ENCODE measurements at regions not wholly inside any gene's neighbourhood (a gene's known extent, or its start where the extent isn't known, plus 50 kb on each side); places are given as distances from the start of the nearest gene placed in this dataset.

DNA sequence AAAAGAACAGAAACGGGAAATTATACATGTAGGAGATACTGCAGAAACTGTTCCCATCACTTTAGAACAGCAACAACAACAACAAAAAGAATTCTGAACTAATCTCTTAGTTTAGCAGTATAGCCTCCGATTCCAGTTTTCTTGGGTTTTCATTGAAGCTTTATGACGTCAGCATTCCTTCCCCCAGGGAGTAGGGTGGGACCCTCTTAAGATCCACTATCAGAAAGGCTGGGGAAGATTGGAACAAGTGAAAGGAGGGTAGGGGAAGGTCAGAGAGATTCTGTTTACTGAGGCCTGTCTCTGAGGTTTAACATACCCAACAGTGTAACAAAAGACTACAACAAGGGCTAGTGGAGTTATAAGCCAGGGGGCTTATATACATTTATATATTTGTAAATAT is 121.4 kb upstream of the OLFM3 start:
- TF ChIP-seq POLR2A (IDR thresholded peaks at IDR 0.05): no peak
- TF ChIP-seq, protein P1, sequence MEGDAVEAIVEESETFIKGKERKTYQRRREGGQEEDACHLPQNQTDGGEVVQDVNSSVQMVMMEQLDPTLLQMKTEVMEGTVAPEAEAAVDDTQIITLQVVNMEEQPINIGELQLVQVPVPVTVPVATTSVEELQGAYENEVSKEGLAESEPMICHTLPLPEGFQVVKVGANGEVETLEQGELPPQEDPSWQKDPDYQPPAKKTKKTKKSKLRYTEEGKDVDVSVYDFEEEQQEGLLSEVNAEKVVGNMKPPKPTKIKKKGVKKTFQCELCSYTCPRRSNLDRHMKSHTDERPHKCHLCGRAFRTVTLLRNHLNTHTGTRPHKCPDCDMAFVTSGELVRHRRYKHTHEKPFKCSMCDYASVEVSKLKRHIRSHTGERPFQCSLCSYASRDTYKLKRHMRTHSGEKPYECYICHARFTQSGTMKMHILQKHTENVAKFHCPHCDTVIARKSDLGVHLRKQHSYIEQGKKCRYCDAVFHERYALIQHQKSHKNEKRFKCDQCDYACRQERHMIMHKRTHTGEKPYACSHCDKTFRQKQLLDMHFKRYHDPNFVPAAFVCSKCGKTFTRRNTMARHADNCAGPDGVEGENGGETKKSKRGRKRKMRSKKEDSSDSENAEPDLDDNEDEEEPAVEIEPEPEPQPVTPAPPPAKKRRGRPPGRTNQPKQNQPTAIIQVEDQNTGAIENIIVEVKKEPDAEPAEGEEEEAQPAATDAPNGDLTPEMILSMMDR (IDR thresholded peaks at IDR 0.05): no peak

All from stomach (tissue), 4 donors.